Keratinocyte (primary cell): ENCODE measurements at regions not wholly inside any gene's neighbourhood (a gene's known extent, or its start where the extent isn't known, plus 50 kb on each side); places are given as distances from the start of the nearest gene placed in this dataset.

Experiments
- DNase-seq: peaks from one replicate; pipeline ENCODE4 v3.0.0-alpha.2; 2011; ENCODE audit warnings: low read depth, missing footprints, low spot score
- FAIRE-seq: peaks from 2 replicates; lab custom pipeline; 2011; peaks lifted over from hg19 to GRCh38; lab: Jason Lieb, UNC
- H2AFZ ChIP-seq: 2 replicates; pipeline ENCODE4 v1.6.0; 2012; ENCODE audit warnings: low read length, control low read depth, inconsistent platforms; ENCODE audit not compliant: control insufficient read depth
- H3K27ac ChIP-seq: 2 replicates; pipeline ENCODE4 v1.5.1; 2011; ENCODE audit warnings: low read length; ENCODE audit not compliant: control insufficient read depth, insufficient read depth
- H3K27me3 ChIP-seq: 3 replicates; pipeline ENCODE4 v1.6.0; 2011; ENCODE audit warnings: low read length; ENCODE audit not compliant: control insufficient read depth, insufficient read depth; ENCODE audit errors: extremely low read depth
- H3K36me3 ChIP-seq, 2 experiments: 2 replicates in 1 of 2; 3 replicates in 1 of 2; pipeline ENCODE4 v1.5.1; 2011; ENCODE audit warnings: low read length in 2 of 2, mild to moderate bottlenecking in 1 of 2; ENCODE audit not compliant: control insufficient read depth in 2 of 2, insufficient read depth in 2 of 2; ENCODE audit errors: extremely low read depth in 1 of 2
- H3K4me1 ChIP-seq: 3 replicates; pipeline ENCODE4 v1.5.1; 2011; ENCODE audit warnings: low read length; ENCODE audit not compliant: control insufficient read depth, insufficient read depth; ENCODE audit errors: extremely low read depth
- H3K4me2 ChIP-seq: 3 replicates; pipeline ENCODE4 v1.6.0; 2011; ENCODE audit warnings: low read depth, low read length; ENCODE audit not compliant: control insufficient read depth, insufficient read depth; ENCODE audit errors: extremely low read depth
- H3K4me3 ChIP-seq, 3 experiments: fragments of 200-600 bp in 1 of 3; sonication (generic) in 1 of 3; 2 replicates in 2 of 3; 3 replicates in 1 of 3; pipeline ENCODE4 v1.5.1; 2011 to 2016; ENCODE audit warnings: low read length in 3 of 3, mild to moderate bottlenecking in 3 of 3, control low read depth in 2 of 3, inconsistent platforms in 1 of 3, low read depth in 1 of 3, mixed read lengths in 1 of 3, mixed run types in 1 of 3, moderate library complexity in 1 of 3; ENCODE audit not compliant: control insufficient read depth in 2 of 3, insufficient read depth in 2 of 3; ENCODE audit errors: extremely low read depth in 1 of 3
- H3K79me2 ChIP-seq: 2 replicates; pipeline ENCODE4 v1.6.0; 2012; ENCODE audit warnings: low read length; ENCODE audit not compliant: control insufficient read depth, insufficient read depth
- H3K9ac ChIP-seq: 3 replicates; pipeline ENCODE4 v1.6.0; 2011; ENCODE audit warnings: low read length; ENCODE audit not compliant: control insufficient read depth, insufficient read depth; ENCODE audit errors: extremely low read depth
- H3K9me1 ChIP-seq: 3 replicates; pipeline ENCODE4 v1.6.0; 2011; ENCODE audit warnings: low read length; ENCODE audit not compliant: control insufficient read depth, insufficient read depth; ENCODE audit errors: extremely low read depth
- H3K9me3 ChIP-seq: 2 replicates; pipeline ENCODE4 v1.5.1; 2012; ENCODE audit warnings: low read depth, low read length; ENCODE audit not compliant: control insufficient read depth
- H4K20me1 ChIP-seq: 3 replicates; pipeline ENCODE4 v1.6.0; 2011; ENCODE audit warnings: low read length; ENCODE audit not compliant: control insufficient read depth, insufficient read depth; ENCODE audit errors: extremely low read depth
- EZH2 ChIP-seq: IDR thresholded peaks from one replicate; pipeline ENCODE4 v1.6.1; 2012; ENCODE audit warnings: inconsistent platforms, mild to moderate bottlenecking, low read length, moderate library complexity
- dilution Hi-C: fragments of 300-500 bp; cut with MboI; formaldehyde crosslinking; loops from one replicate; pipeline ENCODE4 v1.7.0; 2020; ENCODE audit warnings: low sequenced_read_pairs; ENCODE audit not compliant: extremely low pct_ligation_motif_present
- TF ChIP-seq, protein P1 (sequence below), 3 experiments: IDR thresholded peaks in 1 of 3; conservative IDR thresholded peaks in 1 of 3; optimal IDR thresholded peaks in 1 of 3; 2 replicates in 2 of 3; 3 replicates in 1 of 3; pipeline versions ENCODE3 to v1.5.1; 2011; ENCODE audit warnings: low read length in 3 of 3, mild to moderate bottlenecking in 3 of 3, moderate library complexity in 2 of 3, control low read depth in 1 of 3, inconsistent platforms in 1 of 3; ENCODE audit not compliant: insufficient read depth in 2 of 3; ENCODE audit errors: extremely low read depth in 1 of 3

- DNase-seq (no peak), FAIRE-seq (no peak)
- no peaks in the 10 kb centered on the region for H3K27me3 ChIP-seq
- H3K9ac ChIP-seq = no peak overlapping the region
- peaks cover 4% of the 10 kb centered on the region for H3K4me1 ChIP-seq
- TF ChIP-seq EZH2 = no peak
- TF ChIP-seq, protein P1, sequence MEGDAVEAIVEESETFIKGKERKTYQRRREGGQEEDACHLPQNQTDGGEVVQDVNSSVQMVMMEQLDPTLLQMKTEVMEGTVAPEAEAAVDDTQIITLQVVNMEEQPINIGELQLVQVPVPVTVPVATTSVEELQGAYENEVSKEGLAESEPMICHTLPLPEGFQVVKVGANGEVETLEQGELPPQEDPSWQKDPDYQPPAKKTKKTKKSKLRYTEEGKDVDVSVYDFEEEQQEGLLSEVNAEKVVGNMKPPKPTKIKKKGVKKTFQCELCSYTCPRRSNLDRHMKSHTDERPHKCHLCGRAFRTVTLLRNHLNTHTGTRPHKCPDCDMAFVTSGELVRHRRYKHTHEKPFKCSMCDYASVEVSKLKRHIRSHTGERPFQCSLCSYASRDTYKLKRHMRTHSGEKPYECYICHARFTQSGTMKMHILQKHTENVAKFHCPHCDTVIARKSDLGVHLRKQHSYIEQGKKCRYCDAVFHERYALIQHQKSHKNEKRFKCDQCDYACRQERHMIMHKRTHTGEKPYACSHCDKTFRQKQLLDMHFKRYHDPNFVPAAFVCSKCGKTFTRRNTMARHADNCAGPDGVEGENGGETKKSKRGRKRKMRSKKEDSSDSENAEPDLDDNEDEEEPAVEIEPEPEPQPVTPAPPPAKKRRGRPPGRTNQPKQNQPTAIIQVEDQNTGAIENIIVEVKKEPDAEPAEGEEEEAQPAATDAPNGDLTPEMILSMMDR (optimal IDR thresholded peaks at IDR 0.05 in 1 of 3, IDR thresholded peaks at IDR 0.05 in 1 of 3, conservative IDR thresholded peaks at IDR 0.05 in 1 of 3; ENCODE audit: extremely low read depth in 1 of 3, insufficient read depth in 2 of 3, low read length in 3 of 3) = no peak
- H3K4me3 ChIP-seq = no peak overlapping the region
- no peaks in the 10 kb centered on the region for H3K79me2 ChIP-seq
- H3K9me3 ChIP-seq = no peaks in the 10 kb centered on the region
- no peak overlapping the region for H3K27ac ChIP-seq
- H3K4me2 ChIP-seq = no peak overlapping the region
- H3K36me3 ChIP-seq = no peaks in the 10 kb centered on the region
- no peaks in the 10 kb centered on the region for H4K20me1 ChIP-seq
- H3K9me1 ChIP-seq = no peaks in the 10 kb centered on the region
- no peak overlapping the region for H2AFZ ChIP-seq
- dilution Hi-C loops = no loop called here
Observed at GRCh38 chr17:33980193-33980592, 274.9 kb upstream of the CCL2 start.

DNA sequence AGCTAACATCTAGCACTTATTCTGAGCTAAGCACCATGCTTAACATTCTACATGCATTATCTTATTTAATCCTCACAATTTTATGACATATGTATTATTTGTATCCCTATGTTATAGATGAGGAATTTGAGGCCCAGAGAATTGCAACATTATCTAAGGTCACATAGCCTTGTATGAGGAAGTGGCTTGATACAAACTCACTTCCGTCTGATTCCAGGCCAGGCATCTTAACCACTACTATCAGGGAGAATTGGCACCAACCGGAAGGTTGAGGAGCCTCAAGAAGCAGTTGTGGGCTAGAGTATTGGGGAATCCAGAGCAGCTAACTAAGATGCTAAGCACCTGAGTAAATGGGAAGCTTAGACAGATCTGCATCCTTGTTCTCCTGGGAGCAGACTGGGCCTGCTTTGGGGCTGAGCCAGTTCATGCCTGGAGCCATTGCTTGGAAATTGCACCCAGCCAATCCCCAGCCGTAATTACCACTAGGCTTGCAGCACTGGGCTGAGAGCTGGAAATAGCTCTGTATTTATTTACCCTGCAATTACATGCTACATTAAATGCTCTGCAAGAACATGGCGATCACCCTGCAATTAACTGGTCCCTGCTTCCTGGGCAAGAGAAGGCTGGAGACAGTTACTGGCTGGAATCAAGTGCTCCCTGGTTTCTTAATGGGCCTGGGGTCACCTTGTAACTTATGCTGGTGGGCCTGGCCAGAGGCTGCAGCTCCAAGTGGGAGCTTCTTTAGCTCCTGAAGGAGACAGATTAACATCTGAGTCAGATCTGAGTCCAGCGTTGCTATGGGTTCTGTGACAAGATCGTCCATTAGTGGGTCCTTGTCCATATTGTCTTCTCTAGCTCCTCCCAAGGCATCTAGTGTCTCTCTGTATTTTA, 273.1 kb upstream of the CCL2 start:
- H3K36me3 ChIP-seq = no peaks in the 10 kb centered on the region
- H2AFZ ChIP-seq = no peak overlapping the region
- no peaks in the 10 kb centered on the region for H3K79me2 ChIP-seq
- H4K20me1 ChIP-seq = no peaks in the 10 kb centered on the region
- H3K4me3 ChIP-seq = no peak overlapping the region
- FAIRE-seq (no peak), DNase-seq (no peak)
- H3K27ac ChIP-seq = no peak overlapping the region
- TF ChIP-seq EZH2 = no peak
- TF ChIP-seq, protein P1 (optimal IDR thresholded peaks at IDR 0.05 in 1 of 3, IDR thresholded peaks at IDR 0.05 in 1 of 3, conservative IDR thresholded peaks at IDR 0.05 in 1 of 3; ENCODE audit: extremely low read depth in 1 of 3, insufficient read depth in 2 of 3, low read length in 3 of 3) = no peak
- no peaks in the 10 kb centered on the region for H3K9me3 ChIP-seq
- H3K27me3 ChIP-seq = no peaks in the 10 kb centered on the region
- no peaks in the 10 kb centered on the region for H3K9me1 ChIP-seq
- dilution Hi-C loops = no loop called here
- H3K9ac ChIP-seq = no peak overlapping the region
- H3K4me2 ChIP-seq = no peak overlapping the region
- peaks cover 4% of the 10 kb centered on the region for H3K4me1 ChIP-seq
